AG20443 (cell line): ENCODE measurements at regions not wholly inside any gene's neighbourhood (a gene's known extent, or its start where the extent isn't known, plus 50 kb on each side); places are given as distances from the start of the nearest gene placed in this dataset.

Experiments
- DNase-seq: peaks from one replicate; pipeline ENCODE4 v3.0.0; 2012; ENCODE audit warnings: low spot score, mixed read lengths

DNA sequence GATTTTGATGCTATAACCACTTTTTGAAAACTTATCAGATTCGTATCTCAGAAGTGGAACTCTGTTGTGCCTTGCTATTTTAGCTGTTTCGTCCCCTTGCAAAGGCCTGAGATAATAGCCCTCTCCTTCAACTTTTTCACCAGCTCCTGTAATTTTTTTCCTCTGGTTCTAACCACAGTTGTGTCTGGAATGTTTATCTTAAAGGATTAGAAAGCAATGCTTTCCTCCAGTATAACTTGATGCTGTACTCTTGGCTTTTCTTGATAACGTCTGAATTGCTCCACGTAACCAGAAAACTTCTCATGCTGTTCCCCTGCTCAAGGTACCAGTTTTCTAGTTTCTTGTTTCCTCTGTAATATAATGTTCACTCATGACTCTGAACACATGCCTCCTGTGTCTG lies 209.4 kb downstream of the DTWD2 start:
- no peak for DNase-seq

DNA sequence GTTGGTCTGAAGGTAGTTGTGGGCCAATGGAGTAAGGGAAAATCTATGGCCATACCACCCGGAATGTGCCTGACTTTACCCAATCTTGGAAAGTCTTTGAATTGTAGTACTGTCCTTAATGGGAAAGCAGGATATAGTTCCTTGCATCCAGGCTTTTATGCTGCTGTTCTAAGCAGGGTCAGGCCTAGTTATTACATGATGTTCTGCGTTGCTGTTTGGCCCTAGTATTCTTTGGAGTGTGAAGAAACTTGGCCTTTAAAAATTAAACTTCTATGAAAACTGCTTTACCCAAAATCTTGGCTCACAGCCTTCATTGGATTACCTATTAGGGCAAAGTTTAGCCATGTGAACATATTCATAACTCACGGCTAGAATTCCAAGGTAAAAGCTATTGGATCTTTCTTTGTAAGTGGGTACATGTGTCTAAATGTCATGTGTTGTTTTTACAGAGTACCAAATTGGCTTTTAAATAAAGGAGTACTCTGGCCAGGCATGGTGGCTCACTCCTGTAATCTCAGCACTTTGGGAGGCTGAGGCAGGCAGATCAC lies 211.1 kb downstream of the DTWD2 start:
- DNase-seq: no peak

DNA sequence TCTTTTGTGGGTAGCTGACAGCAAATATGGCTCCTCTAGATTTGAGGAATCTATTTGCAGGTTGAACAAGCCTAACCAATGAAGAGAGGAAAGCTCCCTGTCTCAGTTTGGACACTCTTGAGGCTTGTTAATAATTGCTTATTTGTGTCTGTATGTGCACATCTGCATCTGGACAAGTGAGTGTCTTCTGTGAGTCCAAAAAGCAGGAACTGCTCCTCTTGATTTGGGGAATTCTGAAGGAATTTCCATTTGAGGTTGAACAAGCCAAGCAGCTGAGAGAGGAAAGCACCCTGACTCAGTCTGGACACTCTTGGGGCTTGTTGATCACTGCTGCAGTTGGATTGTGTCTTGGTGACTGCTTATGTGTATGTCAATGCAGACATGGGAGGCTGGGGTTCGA lies 211.6 kb downstream of the DTWD2 start:
- no peak for DNase-seq

DNA sequence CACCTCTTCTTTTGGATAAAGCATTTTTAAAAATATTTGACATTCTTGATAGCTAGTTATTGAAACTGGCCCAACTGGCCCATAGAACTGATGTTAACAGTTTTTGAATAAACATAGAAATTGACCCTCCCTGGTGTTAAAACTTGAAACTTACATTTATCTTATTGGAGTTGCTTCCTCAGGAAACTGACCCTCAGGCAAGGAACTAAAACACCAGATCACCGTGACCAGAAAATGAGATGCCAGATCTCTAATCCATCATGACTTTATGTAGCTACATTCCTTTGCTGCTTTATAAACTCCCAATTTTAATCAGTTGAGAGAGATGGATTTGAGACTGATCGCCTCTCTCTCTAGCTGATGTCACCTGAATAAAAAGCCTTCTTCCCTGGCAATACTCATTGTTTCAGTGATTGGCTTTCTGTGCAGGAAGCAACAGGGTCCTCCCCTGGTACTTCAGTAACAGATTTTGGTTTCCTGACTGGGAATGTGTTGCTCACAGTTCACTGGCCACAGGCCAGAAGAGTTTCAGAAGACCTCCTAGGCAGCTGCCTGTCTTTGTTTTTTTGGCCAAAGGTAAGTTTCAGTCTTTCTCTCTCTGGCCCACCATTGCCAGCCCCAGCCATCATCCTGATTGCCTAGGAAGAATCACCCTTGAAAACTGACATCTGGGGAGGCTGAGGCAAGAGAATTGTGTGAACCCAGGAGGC lies 212.4 kb downstream of the DTWD2 start:
- DNase-seq: no peak

DNA sequence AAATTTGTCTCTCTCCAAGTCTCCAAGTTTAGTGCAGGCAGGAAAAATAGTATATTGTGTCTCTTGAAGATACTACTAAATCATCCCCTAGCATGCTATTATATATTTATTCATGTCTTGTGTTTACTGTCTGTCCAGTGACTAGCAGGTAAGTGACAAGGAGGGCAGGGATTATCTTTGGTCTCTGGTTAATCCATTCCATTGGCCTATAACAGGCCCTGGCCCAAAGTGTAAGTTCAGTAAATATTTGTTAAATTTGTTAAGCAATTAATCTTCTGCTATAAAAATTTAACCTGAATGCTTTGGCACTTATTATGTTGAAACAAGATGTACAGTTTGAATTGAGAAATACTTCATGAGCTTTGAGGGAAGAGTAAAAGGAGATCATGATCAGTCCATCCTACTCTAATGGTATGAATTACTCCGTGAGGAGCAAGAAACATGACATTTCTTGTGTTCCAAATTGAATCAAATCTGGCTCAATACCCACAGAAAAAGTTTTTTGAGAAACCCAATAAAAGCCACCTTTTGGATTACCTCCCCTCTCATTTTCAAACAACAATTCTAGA lies 219.7 kb downstream of the DTWD2 start:
- DNase-seq: no peak

DNA sequence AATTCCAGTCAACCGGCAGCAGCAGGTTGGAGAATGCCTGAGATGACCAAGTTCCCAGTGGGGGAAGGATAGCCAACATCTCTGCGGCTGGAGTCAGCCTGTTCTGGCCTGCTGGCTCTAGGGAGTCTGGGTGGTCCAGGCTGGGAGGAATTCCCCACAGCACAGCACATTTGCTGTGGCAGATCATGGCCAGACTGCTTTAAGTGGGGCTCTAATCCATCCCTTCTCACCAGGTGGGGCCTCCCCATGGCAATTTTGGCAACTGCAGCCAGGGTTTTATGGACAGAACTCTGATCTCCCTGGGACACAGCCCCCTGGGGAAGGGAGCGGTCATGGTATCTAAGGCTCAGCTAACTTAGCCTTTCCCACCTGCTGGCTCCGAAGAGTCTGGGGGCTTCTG lies 226.1 kb downstream of the DTWD2 start:
- no peak for DNase-seq

DNA sequence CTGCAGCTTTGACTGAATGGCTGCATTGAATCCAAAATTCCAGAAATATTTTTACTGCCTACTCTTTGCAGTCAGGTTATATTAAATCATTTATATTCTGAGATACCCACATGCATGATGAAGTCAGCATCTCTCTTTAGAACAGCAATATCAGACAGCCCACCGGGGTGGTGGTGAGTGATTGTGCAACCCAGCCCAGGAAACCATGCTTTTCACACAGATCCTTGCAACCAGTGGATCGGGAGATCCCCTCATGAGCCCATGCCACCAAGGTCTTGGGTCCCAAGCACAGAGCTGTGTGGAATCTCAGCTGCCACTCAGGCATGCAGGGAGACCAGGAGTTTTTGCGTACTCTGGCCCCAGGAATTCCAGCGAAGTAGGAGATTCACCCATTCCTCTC lies 226.5 kb downstream of the DTWD2 start:
- DNase-seq: no peak

DNA sequence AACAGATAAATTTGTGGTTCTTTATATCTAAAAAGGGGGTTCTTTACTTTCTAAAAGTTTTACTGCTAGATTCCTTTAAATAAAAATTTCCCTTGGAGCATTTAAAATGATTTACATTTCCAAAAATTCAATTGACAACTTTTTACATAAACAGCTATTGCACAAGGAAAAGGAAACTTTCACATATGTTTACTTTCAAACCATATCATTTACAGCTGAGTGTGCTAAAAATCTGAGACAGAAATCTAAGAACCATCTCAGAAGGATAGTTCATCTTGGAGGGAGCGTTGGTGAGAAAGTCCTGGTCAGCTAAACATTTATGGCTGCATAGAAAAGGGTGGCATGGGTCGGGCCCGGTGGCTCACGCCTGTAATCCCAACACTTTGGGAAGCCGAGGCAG lies 235.4 kb downstream of the DTWD2 start:
- DNase-seq: no peak

DNA sequence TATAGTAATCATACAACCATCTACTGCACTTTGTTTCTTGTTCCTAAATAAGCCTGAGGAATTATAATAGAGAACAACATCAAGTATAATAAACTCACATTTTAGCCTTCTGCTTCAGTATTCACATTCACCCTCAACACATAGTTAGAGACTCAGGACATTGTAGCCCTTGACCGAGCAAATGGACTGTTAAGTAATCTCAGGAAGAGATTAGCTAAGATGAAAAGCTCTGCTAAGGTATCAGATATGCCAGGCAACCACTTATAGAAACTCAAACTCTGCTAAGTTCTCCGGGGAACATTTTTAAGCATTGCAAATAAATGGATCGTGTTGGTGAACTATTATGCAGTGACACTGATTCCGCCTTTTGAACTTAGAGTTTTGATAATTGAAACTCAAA lies 252.0 kb downstream of the DTWD2 start:
- no peak for DNase-seq

DNA sequence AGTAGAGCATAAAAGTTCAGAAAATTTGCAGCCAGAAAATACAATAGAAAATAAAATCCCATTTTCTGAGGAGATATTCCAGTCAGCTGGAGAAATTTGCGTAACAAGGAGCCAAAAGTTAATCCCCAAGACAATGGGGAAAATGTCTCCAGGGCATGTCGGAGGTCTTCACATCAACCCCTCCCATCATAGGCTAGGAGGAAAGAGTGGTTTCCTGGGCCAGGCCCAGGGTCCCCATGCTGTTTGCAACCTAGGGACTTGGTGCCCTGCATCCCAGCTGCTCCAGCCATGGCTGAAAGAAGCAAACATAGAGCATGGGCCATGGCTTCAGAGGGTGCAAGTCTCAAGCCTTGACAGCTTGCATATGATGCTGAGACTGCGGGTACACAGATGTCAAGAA lies 255.0 kb downstream of the DTWD2 start:
- DNase-seq: no peak

DNA sequence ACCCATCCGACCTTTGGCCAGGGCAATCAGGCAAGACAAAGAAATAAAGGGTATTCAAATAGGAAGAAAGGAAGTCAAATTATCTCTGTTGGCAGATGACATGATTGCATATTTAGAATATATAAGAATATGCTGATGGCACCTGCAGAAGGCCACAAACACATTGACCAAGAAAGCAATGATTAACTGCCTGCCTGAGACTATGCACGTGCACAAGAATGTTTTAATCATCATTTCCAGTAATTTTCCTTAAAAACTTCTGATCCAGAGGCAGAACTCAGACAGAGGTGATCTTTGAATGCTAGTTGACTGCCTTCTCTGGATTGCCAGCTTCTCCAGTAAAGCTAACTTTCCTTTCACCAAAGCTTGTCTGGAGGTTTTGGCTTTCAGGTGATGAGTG lies 260.2 kb downstream of the DTWD2 start:
- no peak for DNase-seq

DNA sequence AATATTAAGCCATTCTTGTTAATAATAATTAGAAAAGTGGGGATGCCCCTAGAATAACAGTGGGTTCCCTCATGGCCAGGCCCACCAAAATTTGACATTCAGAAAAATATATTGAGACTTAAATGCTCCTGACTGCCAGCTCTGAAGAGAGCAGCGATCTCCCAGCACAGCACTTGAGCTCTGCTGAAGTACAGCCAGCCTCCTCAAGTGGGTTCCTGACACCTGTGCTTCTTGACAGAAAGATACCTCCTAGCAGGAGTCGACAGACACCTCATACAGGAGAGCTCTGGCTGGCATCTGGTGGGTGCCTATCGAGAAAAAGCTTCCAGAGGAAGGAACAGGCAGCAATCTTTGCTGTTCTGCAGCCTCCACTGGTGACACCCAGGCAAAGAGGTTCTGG lies 261.5 kb downstream of the DTWD2 start:
- DNase-seq: no peak

DNA sequence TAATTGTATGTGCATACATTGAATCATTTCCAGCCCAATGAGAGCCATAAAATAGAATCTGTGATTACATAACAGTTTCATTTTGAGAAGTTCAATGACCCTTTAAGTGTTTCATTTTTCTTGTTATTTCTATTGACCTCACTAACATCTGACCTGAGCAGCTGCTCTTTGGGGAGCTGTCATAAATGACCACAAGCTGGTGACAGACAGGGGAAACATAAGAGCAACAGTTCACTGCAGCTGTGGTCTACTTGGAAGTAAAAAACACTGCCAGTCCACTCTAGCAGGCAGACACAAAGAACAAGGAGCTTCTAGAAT lies 265.4 kb downstream of the DTWD2 start:
- DNase-seq: no peak

DNA sequence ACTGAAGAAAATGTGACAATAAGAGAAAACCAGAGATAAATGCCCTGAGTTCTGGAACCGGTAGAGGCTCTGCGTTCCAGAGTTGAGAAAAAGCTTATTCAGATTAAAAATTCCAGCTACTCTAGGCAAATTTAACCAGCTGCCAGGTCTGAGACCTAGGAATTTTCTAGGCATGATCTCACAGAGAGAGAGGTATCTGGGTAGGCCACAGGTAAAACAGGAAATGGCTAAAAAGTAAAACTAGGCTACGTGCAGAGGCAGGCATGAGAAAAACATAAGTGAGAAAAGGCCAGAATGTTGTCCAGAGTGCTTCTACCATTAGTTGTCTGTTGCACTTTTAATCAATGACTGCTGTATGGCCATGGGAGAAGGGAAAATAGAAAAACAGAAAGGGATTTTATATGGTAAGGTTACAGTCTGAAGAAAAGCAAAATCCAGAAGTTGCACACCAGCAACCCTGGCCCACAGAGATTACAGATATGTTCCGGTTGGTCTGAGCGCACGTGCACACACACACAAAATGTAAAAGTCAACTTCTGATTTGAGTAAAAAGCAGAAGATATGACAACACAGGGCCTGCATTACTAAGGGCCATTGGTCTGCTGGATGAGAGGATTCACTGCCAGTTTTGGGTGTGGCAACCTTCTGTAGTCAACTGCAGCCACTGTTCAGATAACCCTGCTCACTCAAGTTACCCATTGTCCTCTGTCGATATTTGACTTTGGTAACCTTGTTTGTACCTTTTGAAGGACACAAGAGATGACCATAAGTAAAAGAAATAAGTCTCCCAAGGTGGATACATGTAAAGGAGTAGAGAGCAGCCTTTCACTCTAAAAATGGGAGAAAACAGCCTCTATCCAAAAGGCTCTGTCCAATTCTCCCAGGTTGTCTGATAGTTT lies 266.0 kb downstream of the DTWD2 start:
- no peak for DNase-seq

DNA sequence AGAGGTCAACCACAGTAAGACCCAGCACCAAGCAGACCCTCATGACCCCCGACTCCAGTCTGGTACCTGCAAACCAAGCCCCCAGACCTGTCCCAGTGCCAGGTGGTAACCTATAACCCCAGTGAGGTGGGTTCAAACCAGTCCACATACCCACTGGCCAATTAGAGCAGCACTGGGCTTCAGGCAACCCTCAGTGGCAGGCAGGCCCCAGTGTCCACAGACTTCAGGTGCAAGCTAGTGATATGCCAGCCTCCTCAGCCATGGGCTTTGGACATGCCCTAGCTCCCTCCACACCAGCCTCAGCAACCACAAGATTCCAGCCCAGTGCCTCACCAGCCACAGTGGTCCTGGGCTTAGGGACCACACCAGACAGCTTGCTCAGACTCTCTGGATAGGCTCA lies 276.6 kb downstream of the DTWD2 start:
- DNase-seq: no peak

DNA sequence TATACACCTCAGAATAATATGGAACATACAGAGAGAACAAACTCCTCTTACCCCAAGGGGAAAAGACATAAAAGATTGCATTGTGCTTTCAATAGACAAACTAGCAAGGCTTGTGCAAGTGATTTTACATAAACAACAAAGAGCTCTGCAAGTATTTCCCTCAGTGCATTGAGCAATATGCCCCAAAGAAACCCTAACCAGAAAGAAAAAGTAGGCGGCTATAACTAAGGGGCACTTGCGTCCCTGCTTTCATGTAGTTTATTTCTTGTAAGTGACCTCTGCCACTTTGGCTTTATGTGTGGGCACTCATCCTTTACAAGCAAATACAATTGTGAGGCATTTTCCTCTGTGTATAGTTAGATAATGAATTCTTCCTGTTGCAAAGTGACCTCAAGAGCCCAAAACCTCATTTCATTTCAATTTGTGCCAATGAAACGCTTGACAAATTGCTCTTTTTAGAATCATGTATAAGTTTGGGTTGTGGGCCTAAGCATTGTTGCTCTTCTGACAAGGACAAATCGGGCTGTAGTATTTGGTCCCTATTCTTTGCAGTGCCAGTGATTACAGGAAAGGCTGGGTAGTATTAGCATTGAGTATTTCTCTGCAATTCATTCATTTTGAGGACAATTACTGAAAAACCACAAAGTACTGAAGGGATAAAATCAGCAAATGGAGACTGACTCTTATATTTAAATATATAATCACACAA lies 282.2 kb downstream of the DTWD2 start:
- DNase-seq: no peak

DNA sequence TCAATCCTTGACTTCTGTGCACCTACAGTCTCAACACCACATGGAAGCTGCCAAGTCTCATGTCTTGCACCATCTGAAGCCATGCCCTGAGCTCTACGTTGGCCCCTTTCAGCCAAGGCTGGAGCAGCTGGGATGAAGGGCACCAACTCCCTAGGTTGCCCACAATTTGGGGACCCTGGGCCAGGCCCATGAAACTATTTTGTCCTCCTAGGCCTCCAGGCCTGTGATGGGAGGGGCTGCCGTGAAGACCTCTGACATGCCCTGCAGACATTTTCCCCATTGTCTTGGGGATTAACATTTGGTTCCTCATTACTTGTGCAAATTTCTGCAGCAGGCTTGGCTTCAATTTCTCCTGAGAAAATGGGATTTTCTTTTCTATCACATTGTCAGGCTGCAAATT lies 285.1 kb downstream of the DTWD2 start:
- DNase-seq: no peak

DNA sequence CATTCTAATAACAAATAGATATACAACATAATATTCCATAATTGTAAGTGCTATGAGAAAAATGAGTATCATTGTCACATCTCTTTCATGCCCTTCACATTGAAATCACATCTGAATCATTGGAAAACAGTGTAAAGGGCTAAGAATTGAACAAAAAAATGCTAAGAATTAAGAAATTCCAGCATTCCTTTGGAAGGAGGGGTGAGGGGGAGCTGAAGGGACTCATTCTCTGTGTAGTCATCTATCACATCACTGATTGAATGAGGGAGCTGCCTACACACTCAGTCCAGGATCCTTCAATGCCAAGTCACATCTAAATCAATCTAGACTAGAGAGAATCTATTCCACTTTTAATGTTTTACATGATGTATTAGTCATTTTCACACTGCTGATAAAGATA lies 286.6 kb downstream of the DTWD2 start:
- no peak for DNase-seq

DNA sequence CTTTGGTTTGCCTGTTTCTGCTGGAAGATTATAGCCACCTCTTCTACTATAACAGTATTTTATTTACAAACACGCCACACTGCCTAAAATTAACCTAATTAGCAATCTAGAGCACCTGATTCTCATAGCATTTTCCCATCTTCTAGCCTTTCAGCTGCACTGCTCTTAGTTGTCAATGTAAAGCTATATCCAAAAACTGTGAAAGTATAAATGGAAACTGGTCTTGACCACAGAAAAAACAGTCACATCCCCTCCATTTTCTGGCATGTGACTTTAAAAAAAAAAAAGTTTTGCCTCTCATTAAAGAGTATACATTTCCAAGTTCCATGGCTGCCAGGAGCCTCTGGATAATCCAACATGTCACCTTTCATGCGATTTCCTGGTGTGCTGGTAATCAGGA lies 287.8 kb downstream of the DTWD2 start:
- no peak for DNase-seq

DNA sequence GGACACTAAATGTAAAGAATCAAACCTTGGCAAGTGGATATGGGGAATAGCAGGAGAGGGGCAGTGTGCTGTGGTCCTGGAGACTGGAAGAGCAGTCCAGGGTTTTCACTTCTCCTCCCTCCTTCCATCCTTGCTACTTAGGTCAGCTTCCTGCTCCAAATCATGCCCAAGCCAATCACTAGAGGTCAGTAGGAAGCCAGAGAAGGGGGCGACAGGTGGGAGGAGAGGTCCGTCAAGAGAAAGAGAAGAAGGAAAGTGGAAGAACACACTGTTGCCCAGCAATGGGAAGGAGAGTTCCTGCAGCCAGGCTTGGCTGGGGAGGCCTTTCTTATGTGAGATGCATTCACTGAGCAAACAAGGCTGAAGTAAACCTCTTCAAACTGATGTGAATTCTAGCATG lies 289.6 kb downstream of the DTWD2 start:
- no peak for DNase-seq

DNA sequence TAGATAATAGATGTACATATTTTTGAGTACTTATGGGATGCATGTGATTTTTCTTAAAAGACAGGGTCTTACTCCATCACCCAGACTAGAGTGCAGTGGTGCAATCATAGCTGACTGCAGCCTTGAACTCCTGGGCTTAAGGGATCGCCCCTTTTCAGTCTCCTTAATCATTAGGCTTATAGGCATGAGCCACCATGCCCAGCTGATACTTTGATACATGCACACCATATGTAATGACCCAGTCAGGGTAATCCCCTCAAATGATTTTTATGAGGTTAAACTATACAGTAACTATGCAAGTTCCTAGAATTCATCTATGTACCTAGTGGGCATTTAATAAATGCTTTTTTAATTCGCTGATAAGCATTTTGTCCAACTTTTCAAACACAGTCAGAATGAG lies 292.3 kb downstream of the DTWD2 start:
- no peak for DNase-seq

DNA sequence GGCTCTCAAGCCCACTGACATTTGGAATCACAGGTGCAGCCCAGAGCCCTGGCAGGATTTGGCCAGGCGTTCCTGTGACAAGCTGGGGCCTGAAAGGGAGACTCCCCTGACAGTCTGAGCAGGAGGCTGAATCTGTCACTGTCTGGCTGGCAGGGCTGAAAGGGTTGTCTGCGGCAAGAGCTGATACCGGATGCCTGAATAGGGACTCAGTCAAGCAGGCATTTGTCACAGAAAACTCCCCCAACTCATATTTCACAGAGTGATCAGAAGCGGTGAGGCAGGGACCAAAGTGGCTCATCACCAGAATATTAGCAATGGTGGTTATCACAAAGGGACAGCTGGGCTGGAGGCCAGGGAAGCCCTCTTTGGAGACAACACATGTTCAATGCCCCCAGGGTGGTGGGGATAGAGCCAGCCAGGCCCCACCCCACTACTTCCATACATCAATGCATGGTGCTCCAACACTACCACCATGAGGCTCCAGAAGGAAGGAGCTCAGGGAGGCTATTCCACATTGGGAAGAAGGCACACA lies 295.5 kb downstream of the DTWD2 start:
- DNase-seq: no peak
